ENCODE measurements at regions not wholly inside any gene's neighbourhood (a gene's known extent, or its start where the extent isn't known, plus 50 kb on each side); places are given as distances from the start of the nearest gene placed in this dataset.

DNA sequence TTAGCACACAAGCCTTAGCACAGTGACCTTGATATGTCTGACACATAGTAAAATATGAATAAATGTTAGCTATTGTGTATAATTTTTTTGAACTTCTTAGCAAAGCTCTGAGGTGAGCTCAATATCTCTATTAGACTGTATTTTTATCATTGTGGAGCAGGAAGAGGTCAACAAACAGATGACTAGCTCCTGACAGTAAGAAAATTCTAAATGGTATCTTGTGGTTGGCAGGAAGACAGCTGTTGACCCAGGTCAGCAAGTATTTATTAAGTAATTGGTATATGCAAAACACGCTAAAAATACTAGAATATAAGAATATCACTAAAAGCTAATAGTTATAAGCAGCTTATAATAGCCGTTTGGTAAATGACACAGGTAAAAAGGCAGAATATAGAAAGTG, 77.5 kb upstream of the MARCKS start:
- dilution Hi-C loops (cut with MboI; ENCODE audit: extremely low pct_ligation_motif_present, low sequenced_read_pairs) (no loop called here), intact Hi-C loops (cut with micrococcal nuclease) (no loop called here)
- Histone ChIP-seq H3K36me3 (ENCODE audit: control insufficient read depth in 2 of 2, extremely low read depth in 1 of 2, insufficient read depth in 2 of 2, low read length in 2 of 2) (no peaks in the 10 kb centered on the region), H3K27ac (ENCODE audit: insufficient read depth, low read depth, low read length) (no peak overlapping the region), H3K4me2 (ENCODE audit: insufficient read depth, low read length) (no peak overlapping the region), H3K4me3 (replicated peaks in 1 of 3; ENCODE audit: insufficient read depth in 1 of 3, low read depth in 1 of 3, low read length in 3 of 3) (no peak overlapping the region), H3K27me3 (ENCODE audit: control insufficient read depth in 2 of 2, insufficient read depth in 2 of 2, low read length in 2 of 2) (no peaks in the 10 kb centered on the region), H3K79me2 (ENCODE audit: control insufficient read depth, insufficient read depth, low read length) (no peaks in the 10 kb centered on the region), H3K4me1 (ENCODE audit: control insufficient read depth, extremely low read depth, insufficient read depth, low read length) (no peaks in the 10 kb centered on the region), H3K9ac (replicated peaks; ENCODE audit: extremely low read depth, insufficient read depth, low read length) (no peak overlapping the region), H2AFZ (ENCODE audit: low read depth, low read length) (no peak overlapping the region), H4K20me1 (replicated peaks; ENCODE audit: control insufficient read depth, extremely low read depth, insufficient read depth, low read length) (no peaks in the 10 kb centered on the region), H3K9me1 (replicated peaks; ENCODE audit: control insufficient read depth, extremely low read depth, insufficient read depth, low read length) (no peaks in the 10 kb centered on the region), H3K9me3 (replicated peaks; ENCODE audit: control insufficient read depth, insufficient read depth, low read length) (no peaks in the 10 kb centered on the region)
- BruUV-seq (replicated peaks): no TSS peak
- CTCF ChIA-PET: no interaction called here
- DNase-seq (ENCODE audit: low read depth, low spot score): no peak
- FAIRE-seq: no peak
- POLR2A ChIA-PET: no interaction called here
- TF ChIP-seq MAX (IDR thresholded peaks at IDR 0.05; ENCODE audit: insufficient read depth, insufficient read length) (no peak), POLR2A (IDR thresholded peaks at IDR 0.05; ENCODE audit: low read depth, low read length) (no peak), MYC (IDR thresholded peaks at IDR 0.05; ENCODE audit: low read depth, low read length) (no peak), FOS (IDR thresholded peaks at IDR 0.05; ENCODE audit: borderline replicate concordance, insufficient read depth, low read length) (no peak), POLR2AphosphoS5 (IDR thresholded peaks at IDR 0.05; ENCODE audit: insufficient read depth, low read depth, low read length) (no peak), JUN (IDR thresholded peaks at IDR 0.05; ENCODE audit: borderline replicate concordance, insufficient read depth, insufficient read length, low read depth) (no peak), EZH2 (IDR thresholded peaks at IDR 0.05; ENCODE audit: borderline replicate concordance, low read depth, low read length, severe bottlenecking) (no peak), GATA2 (IDR thresholded peaks at IDR 0.05; ENCODE audit: insufficient read depth, insufficient read length, low read depth, low read length) (no peak)
- TF ChIP-seq, protein P1, sequence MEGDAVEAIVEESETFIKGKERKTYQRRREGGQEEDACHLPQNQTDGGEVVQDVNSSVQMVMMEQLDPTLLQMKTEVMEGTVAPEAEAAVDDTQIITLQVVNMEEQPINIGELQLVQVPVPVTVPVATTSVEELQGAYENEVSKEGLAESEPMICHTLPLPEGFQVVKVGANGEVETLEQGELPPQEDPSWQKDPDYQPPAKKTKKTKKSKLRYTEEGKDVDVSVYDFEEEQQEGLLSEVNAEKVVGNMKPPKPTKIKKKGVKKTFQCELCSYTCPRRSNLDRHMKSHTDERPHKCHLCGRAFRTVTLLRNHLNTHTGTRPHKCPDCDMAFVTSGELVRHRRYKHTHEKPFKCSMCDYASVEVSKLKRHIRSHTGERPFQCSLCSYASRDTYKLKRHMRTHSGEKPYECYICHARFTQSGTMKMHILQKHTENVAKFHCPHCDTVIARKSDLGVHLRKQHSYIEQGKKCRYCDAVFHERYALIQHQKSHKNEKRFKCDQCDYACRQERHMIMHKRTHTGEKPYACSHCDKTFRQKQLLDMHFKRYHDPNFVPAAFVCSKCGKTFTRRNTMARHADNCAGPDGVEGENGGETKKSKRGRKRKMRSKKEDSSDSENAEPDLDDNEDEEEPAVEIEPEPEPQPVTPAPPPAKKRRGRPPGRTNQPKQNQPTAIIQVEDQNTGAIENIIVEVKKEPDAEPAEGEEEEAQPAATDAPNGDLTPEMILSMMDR (IDR thresholded peaks at IDR 0.05; ENCODE audit: extremely low read depth in 1 of 2, insufficient read depth in 1 of 2, low read depth in 1 of 2, low read length in 2 of 2): no peak

Data from endothelial cell of umbilical vein (primary cell).